GM21717 (cell line): ENCODE measurements at regions not wholly inside any gene's neighbourhood (a gene's known extent, or its start where the extent isn't known, plus 50 kb on each side); places are given as distances from the start of the nearest gene placed in this dataset.

Experiments
- ATAC-seq: cut with Tn5 transposase; IDR thresholded peaks from one replicate; pipeline ENCODE4 v1.9.1; 2021; ENCODE audit warnings: mild to moderate bottlenecking, moderate library complexity; ENCODE audit not compliant: unreplicated experiment

GRCh38 chr22:49627217-49628181 lies 200.2 kb downstream of the BRD1 start:
- no peak for ATAC-seq

- ATAC-seq, result no peak
Observed at GRCh38 chr22:49626361-49627216, 201.1 kb downstream of the BRD1 start.

- ATAC-seq, result no peak
Observed at GRCh38 chr22:49624421-49625177, 203.1 kb downstream of the BRD1 start.

- ATAC-seq, result no peak
Observed at GRCh38 chr22:49623715-49624114, 204.0 kb downstream of the BRD1 start.

- no peak for ATAC-seq
Observed at GRCh38 chr22:49623176-49623575, 204.5 kb downstream of the BRD1 start.

GRCh38 chr22:49622241-49623105 lies 205.2 kb downstream of the BRD1 start:
- no peak for ATAC-seq

- ATAC-seq, result no peak
Observed at GRCh38 chr22:49621601-49622210, 206.0 kb downstream of the BRD1 start.

GRCh38 chr22:49620666-49621065 lies 207.0 kb downstream of the BRD1 start:
- no peak for ATAC-seq

- ATAC-seq, result no peak
Observed at GRCh38 chr22:49620003-49620556, 207.6 kb downstream of the BRD1 start.

GRCh38 chr22:49619301-49619700 lies 208.4 kb downstream of the BRD1 start:
- ATAC-seq, result no peak

GRCh38 chr22:49618677-49618953 lies 209.1 kb downstream of the BRD1 start:
- ATAC-seq, result no peak

- no peak for ATAC-seq
Observed at GRCh38 chr22:49617866-49618676, 209.6 kb downstream of the BRD1 start.

GRCh38 chr22:49617264-49617663 lies 210.4 kb downstream of the BRD1 start:
- no peak for ATAC-seq

GRCh38 chr22:49616356-49617231 lies 211.1 kb downstream of the BRD1 start:
- no peak for ATAC-seq

GRCh38 chr22:49614966-49615965 lies 212.4 kb downstream of the BRD1 start:
- ATAC-seq, result no peak

GRCh38 chr22:49613511-49614270 lies 214.0 kb downstream of the BRD1 start:
- ATAC-seq, result no peak
